Stimulated activated memory B cell treated with anti-CD40 and anti-IgM and Interleukin-4, amounts not matched to agents 10 μg/mL and 1 μg/mL and 100 μg/mL, for 72 hours (primary cell): ENCODE measurements at regions not wholly inside any gene's neighbourhood (a gene's known extent, or its start where the extent isn't known, plus 50 kb on each side); places are given as distances from the start of the nearest gene placed in this dataset.

Source experiments
- ATAC-seq: fragments of 150-1000 bp; cut with Tn5 transposase; 2 replicates; pipeline ENCODE4 v1.10.0; 2021
- H3K27ac Mint-ChIP-seq: one replicate; pipeline ENCODE4 v1.8.0; 2022; ENCODE audit warnings: mild to moderate bottlenecking, mixed read lengths
- H3K27me3 Mint-ChIP-seq: one replicate; pipeline ENCODE4 v1.8.0; 2022; ENCODE audit warnings: mixed read lengths
- H3K36me3 Mint-ChIP-seq: one replicate; pipeline ENCODE4 v1.8.0; 2022; ENCODE audit warnings: mixed read lengths
- H3K4me1 Mint-ChIP-seq: one replicate; pipeline ENCODE4 v1.8.0; 2022; ENCODE audit warnings: mixed read lengths
- H3K4me3 Mint-ChIP-seq: one replicate; pipeline ENCODE4 v1.8.0; 2022; ENCODE audit warnings: mild to moderate bottlenecking, moderate library complexity, mixed read lengths
- H3K9me3 Mint-ChIP-seq: one replicate; pipeline ENCODE4 v1.8.0; 2022; ENCODE audit warnings: mixed read lengths

DNA sequence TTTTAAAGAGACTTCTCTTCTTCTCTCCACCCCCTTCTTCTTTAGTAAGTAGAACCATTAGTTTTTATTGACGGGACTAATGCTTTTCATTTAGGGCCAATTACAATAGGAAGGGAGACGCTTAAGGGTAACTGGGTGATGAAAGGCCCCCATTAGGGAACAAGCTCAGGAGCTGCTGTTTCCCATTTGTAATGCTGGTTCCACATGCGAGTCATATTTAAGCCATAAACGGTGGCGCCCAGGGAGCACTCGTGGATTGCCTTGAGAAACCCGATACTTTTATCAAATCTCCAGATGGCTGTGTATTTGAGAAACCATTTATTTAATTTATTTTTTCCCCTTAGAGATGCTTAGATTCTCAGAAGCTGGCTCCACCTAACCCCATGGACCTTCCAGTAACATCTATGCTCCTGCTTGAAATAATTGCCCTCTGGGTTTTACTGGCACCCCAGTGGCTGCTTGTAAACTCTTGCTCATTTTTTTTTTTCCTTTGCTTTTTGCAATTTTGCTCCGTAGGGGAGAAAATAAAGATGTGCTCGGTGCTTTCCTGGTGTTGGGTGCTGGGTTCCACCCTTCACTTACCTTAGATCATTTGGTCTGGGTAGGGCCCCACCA lies 124.2 kb upstream of the MSX1 start:
- H3K27ac Mint-ChIP-seq: no peak overlapping the region
- no peaks in the 10 kb centered on the region for H3K4me1 Mint-ChIP-seq
- H3K9me3 Mint-ChIP-seq: peaks cover 8% of the 10 kb centered on the region
- no peak overlapping the region for H3K4me3 Mint-ChIP-seq
- ATAC-seq: no peak
- peaks cover 5% of the 10 kb centered on the region for H3K36me3 Mint-ChIP-seq
- H3K27me3 Mint-ChIP-seq: no peaks in the 10 kb centered on the region

DNA sequence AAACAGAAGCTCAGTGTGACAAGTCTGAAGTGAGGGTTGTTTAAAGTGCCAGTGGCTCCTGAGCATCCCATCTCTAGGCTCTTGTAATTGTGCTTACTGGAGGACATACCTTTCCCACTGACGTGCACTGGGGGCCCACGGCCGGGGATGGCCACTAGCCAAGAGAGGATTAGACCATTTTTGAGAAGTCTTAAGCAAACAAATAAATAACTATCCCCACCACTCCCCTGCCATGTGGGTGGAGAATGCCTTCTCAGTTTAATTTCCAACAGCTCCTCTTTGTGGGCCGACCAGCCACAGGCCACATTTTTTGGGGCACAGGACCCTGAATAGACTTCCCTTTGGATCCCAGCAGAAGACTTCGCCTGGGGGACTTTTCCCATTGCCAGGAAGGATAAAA lies 125.0 kb upstream of the MSX1 start:
- Mint-ChIP-seq H3K4me3 (no peak overlapping the region), H3K4me1 (no peaks in the 10 kb centered on the region), H3K36me3 (peaks cover 5% of the 10 kb centered on the region), H3K9me3 (peaks cover 8% of the 10 kb centered on the region), H3K27me3 (no peaks in the 10 kb centered on the region), H3K27ac (no peak overlapping the region)
- ATAC-seq: no peak

DNA sequence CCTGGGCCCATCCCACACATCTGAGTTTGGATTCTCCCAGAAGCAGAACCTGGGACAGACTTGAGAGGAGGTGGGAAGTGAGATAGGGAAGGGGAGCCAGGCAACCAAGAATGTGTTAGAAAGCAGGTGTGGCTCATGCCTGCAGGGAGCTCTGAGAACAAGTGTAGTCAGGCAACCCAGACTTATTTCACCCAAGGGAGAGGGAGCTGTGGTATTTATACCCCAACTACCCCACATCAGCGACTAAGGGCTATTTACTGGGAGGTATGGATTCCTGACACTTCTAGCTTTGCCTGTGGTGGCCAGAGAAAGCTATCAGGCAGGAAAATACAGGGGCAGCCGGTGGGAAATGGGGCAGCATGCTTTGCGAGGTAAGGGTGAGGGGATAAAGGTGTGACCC lies 125.8 kb upstream of the MSX1 start:
- no peak for ATAC-seq
- peaks cover 5% of the 10 kb centered on the region for H3K36me3 Mint-ChIP-seq
- no peaks in the 10 kb centered on the region for H3K27me3 Mint-ChIP-seq
- no peaks in the 10 kb centered on the region for H3K4me1 Mint-ChIP-seq
- no peak overlapping the region for H3K27ac Mint-ChIP-seq
- H3K9me3 Mint-ChIP-seq: peaks cover 8% of the 10 kb centered on the region
- no peak overlapping the region for H3K4me3 Mint-ChIP-seq

DNA sequence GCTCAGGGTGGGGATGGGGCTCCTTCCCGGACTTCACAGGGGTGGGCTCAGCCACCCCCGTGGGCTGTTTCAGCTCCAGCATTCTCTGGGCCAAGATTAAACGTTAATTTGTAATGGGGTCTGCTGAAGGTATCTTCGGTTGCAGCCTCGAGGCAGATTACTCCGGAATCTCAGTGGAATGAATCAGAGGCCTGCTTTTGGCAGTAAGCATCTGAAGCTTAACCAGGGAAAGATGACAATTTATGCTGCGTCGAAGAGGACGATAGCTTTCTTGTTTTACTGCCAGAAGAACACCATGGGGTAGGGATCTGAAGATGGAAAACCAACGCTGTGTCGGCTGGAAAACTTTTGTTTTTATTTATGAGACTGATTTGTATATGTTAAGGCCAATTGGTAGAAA lies 129.2 kb upstream of the MSX1 start:
- Mint-ChIP-seq H3K4me3 (no peak overlapping the region), H3K27me3 (no peaks in the 10 kb centered on the region), H3K27ac (no peak overlapping the region), H3K36me3 (peaks cover 26% of the 10 kb centered on the region), H3K9me3 (peaks cover 17% of the 10 kb centered on the region), H3K4me1 (no peaks in the 10 kb centered on the region)
- no peak for ATAC-seq

DNA sequence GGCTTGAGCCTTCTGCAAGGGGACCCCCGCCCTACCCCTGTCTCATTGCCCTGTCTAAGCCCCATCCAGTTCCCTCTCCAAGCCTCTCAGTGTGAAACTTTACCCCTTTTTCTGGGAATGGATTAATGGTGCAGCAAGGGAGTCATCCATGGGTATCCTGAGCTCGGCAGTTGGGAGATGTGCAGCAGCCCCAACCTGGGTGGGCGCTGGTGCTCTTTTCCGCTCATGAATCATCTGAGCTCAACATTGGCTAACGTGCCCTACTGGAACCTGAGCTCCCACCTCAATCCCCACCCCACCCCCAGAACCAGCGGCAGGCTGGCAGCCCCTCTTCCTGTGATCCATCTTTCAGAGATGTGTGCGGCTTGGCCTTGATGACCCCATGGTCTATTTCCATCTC lies 130.3 kb upstream of the MSX1 start:
- Mint-ChIP-seq H3K9me3 (peaks cover 18% of the 10 kb centered on the region), H3K27me3 (no peaks in the 10 kb centered on the region), H3K27ac (no peak overlapping the region), H3K4me3 (no peak overlapping the region), H3K4me1 (no peaks in the 10 kb centered on the region), H3K36me3 (peaks cover 29% of the 10 kb centered on the region)
- ATAC-seq: no peak

DNA sequence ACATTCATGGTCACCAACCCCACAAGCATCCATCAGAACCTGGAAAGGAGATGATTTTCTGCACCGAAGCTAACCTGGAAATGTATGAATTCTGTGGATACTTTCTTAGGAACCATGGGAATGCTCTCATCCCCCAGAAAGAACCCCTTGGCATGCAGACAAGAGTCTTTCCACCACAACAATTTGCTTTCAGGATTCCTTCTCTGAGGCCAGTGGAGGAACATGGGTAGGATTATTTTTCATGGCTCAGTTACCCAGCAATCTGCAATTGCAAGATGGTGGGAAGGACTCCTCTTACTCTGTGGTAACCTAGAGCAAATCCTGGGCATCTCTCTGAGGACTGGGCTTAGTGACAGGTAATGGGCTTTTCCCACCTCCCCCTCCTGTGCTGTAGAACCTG lies 131.9 kb upstream of the MSX1 start:
- no peak for ATAC-seq
- Mint-ChIP-seq H3K4me3 (no peak overlapping the region), H3K36me3 (peaks cover 32% of the 10 kb centered on the region), H3K9me3 (peaks cover 13% of the 10 kb centered on the region), H3K4me1 (no peaks in the 10 kb centered on the region), H3K27me3 (no peaks in the 10 kb centered on the region), H3K27ac (no peak overlapping the region)

DNA sequence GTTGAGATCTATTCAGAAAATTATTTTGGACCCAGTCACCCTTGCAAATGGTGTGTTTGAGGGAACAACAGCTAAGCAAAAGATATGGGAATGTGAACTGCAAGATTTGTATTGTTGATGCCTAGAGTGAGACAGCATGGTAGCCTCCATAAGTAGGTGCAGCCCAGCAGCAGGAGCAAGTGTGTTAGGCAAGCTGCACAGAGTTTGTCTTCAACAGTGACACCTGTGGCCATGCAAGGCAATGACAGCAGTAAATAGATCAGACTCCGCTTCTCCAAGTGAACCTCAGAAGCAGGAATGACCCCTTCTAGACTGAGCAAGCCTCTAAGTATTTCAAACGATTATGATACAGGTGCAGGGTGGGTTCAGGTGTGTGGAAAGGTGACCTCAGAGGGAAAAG lies 133.4 kb upstream of the MSX1 start:
- Mint-ChIP-seq H3K27me3 (no peaks in the 10 kb centered on the region), H3K4me3 (no peak overlapping the region), H3K9me3 (peaks cover 10% of the 10 kb centered on the region), H3K27ac (no peak overlapping the region), H3K36me3 (peaks cover 32% of the 10 kb centered on the region), H3K4me1 (no peaks in the 10 kb centered on the region)
- no peak for ATAC-seq

DNA sequence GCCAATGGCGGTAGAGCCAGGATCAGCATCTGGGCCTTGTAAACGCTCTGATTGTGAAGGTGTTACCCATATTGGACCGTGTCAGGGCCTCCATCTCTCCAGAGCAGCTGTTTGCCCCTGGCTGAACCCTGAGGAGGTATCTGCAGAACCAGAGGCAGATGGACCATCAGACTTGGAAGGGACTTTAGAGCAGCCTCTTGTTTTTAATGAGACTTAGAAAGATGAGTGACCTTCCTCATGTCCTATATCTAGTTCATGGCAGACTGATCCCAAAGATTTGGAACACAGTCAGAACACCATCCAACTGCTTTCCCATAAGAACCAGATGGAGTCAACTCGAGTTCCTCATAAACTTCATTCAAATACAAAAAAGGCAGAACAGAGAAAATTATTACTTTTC lies 135.1 kb upstream of the MSX1 start:
- no peak for ATAC-seq
- Mint-ChIP-seq H3K27ac (no peak overlapping the region), H3K9me3 (peaks cover 10% of the 10 kb centered on the region), H3K27me3 (no peaks in the 10 kb centered on the region), H3K36me3 (peaks cover 32% of the 10 kb centered on the region), H3K4me1 (no peaks in the 10 kb centered on the region), H3K4me3 (no peak overlapping the region)

DNA sequence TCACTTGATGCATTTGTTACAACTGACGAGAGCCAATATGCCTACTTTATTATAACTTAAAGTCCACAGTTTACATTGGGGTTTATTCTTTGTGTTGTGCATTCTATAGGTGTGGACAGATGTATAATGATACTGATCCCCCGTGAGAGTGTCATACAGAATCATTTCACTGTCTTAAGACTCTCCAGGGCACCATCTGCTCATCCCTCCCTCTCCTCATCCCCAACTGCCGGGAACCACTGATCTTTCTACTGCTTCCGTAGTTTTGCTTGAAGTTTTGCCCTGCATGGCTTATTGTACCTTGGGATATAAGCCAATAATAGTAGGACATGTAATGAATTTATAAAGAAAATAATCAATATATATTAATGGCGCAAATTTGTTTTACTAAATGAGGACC lies 137.8 kb upstream of the MSX1 start:
- Mint-ChIP-seq H3K4me3 (no peak overlapping the region), H3K27ac (no peak overlapping the region), H3K9me3 (peaks cover 5% of the 10 kb centered on the region), H3K36me3 (peaks cover 40% of the 10 kb centered on the region), H3K4me1 (no peaks in the 10 kb centered on the region), H3K27me3 (no peaks in the 10 kb centered on the region)
- ATAC-seq: no peak

DNA sequence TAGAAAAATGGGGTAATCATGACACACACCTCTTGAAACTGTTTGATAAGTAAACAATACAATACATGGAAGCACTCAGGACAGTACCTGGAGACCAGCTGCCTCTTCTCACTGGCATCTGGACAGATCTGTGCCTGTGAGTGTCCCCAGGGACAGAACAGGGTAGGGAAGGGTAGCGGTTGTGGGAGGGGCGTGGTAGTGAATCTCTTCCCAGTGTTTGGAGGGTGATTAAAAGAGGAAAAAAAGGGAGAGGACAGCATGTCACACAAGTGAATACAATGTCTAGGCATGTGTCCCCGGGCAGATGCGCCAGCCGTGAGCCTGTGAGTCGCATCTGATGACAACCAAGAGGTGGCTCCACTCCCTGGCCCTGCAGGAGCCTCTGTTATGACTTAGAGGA lies 138.8 kb upstream of the MSX1 start:
- Mint-ChIP-seq H3K9me3 (peaks cover 4% of the 10 kb centered on the region), H3K36me3 (peaks cover 34% of the 10 kb centered on the region), H3K27me3 (no peaks in the 10 kb centered on the region), H3K27ac (no peak overlapping the region), H3K4me3 (no peak overlapping the region), H3K4me1 (no peaks in the 10 kb centered on the region)
- no peak for ATAC-seq

DNA sequence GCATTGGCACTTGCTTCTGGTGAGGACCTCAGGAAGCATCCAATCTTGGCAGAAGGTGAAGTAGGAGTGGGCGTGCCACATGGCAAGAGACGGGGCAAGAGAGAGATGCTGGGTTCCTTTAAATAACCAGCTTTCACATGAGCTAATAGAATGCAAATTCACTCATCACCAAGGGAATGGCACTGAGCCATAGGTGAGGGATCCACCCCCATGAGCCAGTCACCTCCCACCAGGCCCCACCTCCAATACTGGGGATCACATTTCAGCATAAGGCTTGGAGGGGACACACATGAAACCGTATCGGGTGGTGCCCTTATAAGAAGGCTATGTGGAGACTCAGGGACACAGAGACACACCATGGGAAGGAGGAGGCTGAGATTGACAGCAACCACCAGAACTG lies 140.0 kb upstream of the MSX1 start:
- Mint-ChIP-seq H3K36me3 (peaks cover 29% of the 10 kb centered on the region), H3K27me3 (no peaks in the 10 kb centered on the region), H3K4me3 (no peak overlapping the region), H3K9me3 (no peaks in the 10 kb centered on the region), H3K27ac (no peak overlapping the region), H3K4me1 (no peaks in the 10 kb centered on the region)
- no peak for ATAC-seq

DNA sequence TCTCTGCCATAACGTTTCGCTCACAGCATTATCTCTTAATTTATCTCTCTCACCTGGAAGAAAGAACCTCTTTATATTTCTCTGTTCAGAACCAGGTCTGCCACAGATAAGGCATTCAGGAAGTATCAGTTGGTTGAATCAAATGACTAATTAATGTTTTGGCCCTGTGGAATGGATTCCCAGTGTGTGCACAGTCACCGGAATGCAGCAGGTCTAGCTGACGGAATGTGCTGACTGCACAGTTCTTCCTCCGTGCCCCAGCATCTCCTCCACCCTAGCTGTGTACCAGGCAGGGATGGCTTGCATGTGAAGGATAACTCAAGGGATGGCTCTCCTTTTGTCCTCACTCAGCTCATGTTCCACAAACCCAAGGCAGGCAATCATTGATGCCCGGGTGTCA lies 141.8 kb upstream of the MSX1 start:
- H3K4me3 Mint-ChIP-seq: no peak overlapping the region
- no peaks in the 10 kb centered on the region for H3K9me3 Mint-ChIP-seq
- H3K4me1 Mint-ChIP-seq: no peaks in the 10 kb centered on the region
- H3K27me3 Mint-ChIP-seq: no peaks in the 10 kb centered on the region
- no peak overlapping the region for H3K27ac Mint-ChIP-seq
- ATAC-seq: no peak
- H3K36me3 Mint-ChIP-seq: peaks cover 19% of the 10 kb centered on the region

DNA sequence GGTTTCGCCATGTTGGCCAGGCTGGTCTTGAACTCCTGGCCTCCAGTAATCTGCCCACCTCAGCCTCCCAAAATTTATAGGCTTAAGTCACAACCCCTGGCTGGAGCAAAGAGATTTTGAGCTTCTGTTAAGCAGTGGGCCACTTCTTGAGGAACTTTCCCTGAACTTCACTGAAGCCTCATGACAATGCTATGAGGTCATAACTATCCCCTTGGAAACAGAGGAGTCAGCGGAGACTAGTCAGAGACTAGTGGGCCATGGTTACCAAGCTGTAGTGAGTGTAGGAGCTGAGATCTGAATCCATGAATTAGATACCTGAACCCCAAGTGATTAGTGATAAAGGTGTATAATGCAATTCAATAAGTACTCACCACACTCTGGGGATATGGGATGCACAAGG lies 145.1 kb upstream of the MSX1 start:
- H3K9me3 Mint-ChIP-seq: no peaks in the 10 kb centered on the region
- no peaks in the 10 kb centered on the region for H3K4me1 Mint-ChIP-seq

DNA sequence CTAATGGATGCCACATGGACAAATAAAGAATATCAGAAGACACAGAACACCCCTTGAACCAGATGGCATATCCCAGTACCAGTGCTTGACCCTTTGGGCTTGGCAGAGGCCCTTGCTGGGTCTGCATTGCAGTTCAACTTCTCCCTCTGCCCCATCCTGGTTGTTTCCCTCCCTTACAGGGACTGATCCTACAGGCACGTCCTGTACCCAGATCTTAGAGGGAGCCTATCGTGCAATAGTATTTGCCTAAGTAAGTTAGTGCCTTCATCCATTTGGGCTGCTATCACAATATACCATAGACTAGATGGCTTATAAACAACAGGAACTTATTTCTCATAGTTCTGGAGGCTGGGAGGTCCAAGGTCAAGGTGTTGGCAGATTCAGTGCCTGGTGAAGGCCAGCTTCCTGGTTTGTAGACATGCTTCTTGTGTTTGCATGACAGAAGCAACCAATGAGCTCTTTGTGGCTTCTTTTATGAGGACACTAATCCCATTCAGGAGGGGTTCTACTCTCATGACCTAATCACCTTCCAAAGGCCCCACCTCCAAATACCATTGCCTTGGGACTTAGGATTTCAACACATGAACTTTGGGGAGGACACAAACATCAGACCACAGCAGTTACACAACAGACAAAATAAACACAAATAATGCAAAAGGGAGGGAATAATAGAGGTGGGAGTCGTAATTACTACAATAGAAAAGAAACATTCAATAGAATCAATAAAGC lies 146.5 kb upstream of the MSX1 start:
- Mint-ChIP-seq H3K4me1 (no peaks in the 10 kb centered on the region), H3K27ac (no peak overlapping the region)
- no peak for ATAC-seq

More for the DNA sequence above, 145.1 kb upstream of the MSX1 start:
- no peak overlapping the region for H3K27ac Mint-ChIP-seq
- no peak overlapping the region for H3K4me3 Mint-ChIP-seq
- peaks cover 20% of the 10 kb centered on the region for H3K36me3 Mint-ChIP-seq
- no peaks in the 10 kb centered on the region for H3K27me3 Mint-ChIP-seq
- ATAC-seq: no peak

DNA sequence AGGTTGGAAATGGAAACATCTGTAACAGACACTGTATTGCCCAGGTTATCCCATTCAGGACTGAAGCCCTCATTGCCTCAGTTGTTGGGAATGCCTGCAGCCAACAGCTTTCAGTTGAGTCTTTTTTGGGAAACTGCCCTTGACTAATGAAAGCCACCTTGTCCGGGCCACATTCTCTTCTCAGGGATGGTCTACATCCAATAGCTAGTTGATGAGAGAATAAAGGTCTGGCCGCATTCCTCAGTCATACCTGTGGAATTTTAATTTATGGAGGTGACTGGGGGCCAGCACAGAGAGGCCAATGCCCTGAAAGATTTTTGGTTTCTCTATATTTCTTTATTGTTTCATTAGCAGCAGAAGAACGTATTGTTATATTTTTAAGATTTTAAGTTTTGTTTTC lies 147.6 kb upstream of the MSX1 start:
- Mint-ChIP-seq H3K4me1 (no peaks in the 10 kb centered on the region), H3K27me3 (no peaks in the 10 kb centered on the region), H3K9me3 (peaks cover 5% of the 10 kb centered on the region), H3K4me3 (no peak overlapping the region), H3K36me3 (peaks cover 20% of the 10 kb centered on the region), H3K27ac (no peak overlapping the region)
- no peak for ATAC-seq

More for the DNA sequence above, 146.5 kb upstream of the MSX1 start:
- H3K9me3 Mint-ChIP-seq: peaks cover 5% of the 10 kb centered on the region
- no peak overlapping the region for H3K4me3 Mint-ChIP-seq
- no peaks in the 10 kb centered on the region for H3K27me3 Mint-ChIP-seq
- peaks cover 22% of the 10 kb centered on the region for H3K36me3 Mint-ChIP-seq

DNA sequence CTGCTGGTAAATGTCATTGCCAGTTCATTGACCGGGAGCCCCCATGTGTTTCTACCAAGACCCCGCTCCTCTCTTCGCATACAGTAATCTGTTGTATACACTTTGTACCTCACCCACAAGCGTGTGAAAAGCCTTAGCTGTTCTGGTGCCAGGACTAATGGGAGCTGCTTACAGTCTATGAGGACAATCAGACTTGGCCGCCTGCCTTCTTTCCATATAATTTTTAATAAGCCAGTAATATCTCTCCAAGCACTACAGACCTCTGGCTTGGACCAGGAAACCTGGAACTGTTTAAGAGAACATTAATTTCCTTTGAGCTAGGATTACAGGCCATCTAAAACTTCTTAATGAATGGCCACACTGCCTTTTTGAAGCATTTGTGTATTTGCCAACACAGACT lies 149.7 kb upstream of the MSX1 start:
- H3K4me3 Mint-ChIP-seq: no peak overlapping the region
- H3K9me3 Mint-ChIP-seq: peaks cover 5% of the 10 kb centered on the region
- no peaks in the 10 kb centered on the region for H3K27me3 Mint-ChIP-seq
- peaks cover 35% of the 10 kb centered on the region for H3K36me3 Mint-ChIP-seq
- no peak for ATAC-seq
- no peaks in the 10 kb centered on the region for H3K4me1 Mint-ChIP-seq
- H3K27ac Mint-ChIP-seq: no peak overlapping the region
